NCI-H524 (cell line): ENCODE measurements at regions not wholly inside any gene's neighbourhood (a gene's known extent, or its start where the extent isn't known, plus 50 kb on each side); places are given as distances from the start of the nearest gene placed in this dataset.

Experiments
- DNase-seq, 2 experiments: peaks; one replicate each; lab custom pipeline; 2025; lab: John Stamatoyannopoulos, UW

- no peak for DNase-seq
These were observed 109.1 kb upstream of the BCAT1 start for GRCh38 chr12:25058012-25058411.

GRCh38 chr12:25056486-25057130 lies 107.7 kb upstream of the BCAT1 start:
- no peak for DNase-seq

- no peak for DNase-seq
These were observed 107.1 kb upstream of the BCAT1 start for GRCh38 chr12:25056011-25056410.

GRCh38 chr12:25054783-25055144 lies 105.9 kb upstream of the BCAT1 start:
- DNase-seq = no peak

GRCh38 chr12:25054076-25054782 lies 105.3 kb upstream of the BCAT1 start:
- no peak for DNase-seq

GRCh38 chr12:25052914-25053211 lies 104.0 kb upstream of the BCAT1 start:
- no peak for DNase-seq

- DNase-seq = no peak
These were observed 103.5 kb upstream of the BCAT1 start for GRCh38 chr12:25052196-25052913.

DNA sequence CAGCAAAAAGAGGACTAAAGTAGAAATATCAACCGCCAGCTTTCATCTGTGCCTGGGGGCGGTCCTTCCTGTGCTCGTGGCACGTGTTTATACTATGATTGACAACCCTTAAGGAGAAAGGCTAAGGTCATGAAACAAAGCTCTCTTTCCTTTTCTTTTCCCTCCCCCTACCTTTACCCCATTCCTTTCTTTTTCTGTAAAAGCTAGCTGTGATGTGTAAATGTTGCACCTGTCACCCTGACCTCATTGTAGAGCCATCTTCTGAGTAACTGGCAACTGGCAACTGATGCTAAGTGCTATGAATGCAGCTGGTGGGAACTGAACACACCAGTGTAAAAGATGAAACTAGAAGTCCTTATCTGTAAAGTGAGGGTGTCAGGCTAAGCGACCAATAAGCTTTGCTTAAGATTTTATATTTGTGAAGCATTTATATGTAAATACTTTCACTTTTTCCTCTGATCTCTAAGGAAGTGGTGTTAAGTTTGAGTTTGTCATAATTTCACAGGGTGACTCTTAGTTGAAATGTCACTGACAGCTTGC lies 102.8 kb upstream of the BCAT1 start:
- no peak for DNase-seq

DNA sequence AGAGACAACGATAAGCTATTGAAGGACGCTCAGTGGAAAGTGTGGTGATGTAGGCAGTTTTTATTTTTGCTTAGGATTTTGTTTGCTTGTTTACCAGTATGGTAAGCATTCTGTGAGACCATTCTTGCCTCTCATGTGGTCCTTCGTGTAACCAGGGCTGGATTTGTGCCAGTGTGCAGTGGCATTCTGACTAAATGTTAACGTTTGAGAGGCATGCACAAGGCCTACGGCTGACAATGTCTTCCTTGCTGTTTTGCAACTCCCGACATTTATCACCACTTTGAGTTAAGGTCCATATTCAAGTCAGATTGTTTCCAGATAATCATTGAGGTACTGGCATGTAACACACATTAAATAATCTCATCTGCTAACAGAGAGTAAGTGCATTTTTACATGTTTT lies 102.3 kb upstream of the BCAT1 start:
- DNase-seq = no peak

- no peak for DNase-seq
These were observed 97.0 kb upstream of the BCAT1 start for GRCh38 chr12:25045869-25046268.

GRCh38 chr12:25041006-25041741 lies 92.3 kb upstream of the BCAT1 start:
- no peak for DNase-seq

DNA sequence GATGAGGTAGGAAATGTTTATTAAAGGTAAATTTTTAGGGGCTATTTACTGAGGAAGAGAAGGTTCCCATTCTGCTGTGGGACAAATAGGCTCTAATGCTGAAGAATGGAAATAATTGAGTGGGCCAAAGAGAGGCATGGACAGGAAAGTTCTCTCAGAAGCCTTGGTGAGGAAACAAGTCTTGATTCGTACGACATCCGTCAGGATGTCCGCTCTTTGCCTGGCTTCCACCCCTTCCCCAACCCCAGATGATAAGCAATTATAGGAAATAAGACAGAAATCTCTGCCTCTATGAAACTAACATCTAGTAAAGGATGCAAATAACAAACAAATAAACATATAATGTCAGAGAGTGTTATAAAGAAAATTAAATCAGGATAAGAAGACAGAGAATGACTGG lies 91.7 kb upstream of the BCAT1 start:
- no peak for DNase-seq

- DNase-seq = peak in 1 of 2 experiments; percentile 17
These were observed 85.8 kb upstream of the BCAT1 start for GRCh38 chr12:25034676-25035075.

- no peak for DNase-seq
These were observed 77.1 kb upstream of the BCAT1 start for GRCh38 chr12:25025951-25026490.

- no peak for DNase-seq
These were observed 76.4 kb upstream of the BCAT1 start for GRCh38 chr12:25025260-25025659.

DNA sequence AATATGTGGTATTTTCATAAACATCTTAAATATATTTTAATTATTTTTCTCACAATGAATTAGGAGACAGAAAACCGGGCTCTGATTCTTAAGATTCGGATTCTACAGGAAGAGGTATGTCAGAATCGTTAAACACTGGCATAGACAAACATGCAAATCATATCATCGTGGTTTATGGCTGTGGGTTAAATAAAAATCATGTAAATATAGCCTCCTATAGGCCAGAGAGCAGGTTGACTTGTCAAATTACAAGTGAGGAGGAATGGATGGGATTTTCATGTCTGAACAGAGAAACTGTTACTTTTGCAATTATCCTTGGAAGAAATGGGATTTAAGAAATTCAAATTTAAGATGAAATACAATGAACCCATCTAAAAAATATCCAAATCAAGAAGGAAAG lies 74.9 kb upstream of the BCAT1 start:
- no peak for DNase-seq

DNA sequence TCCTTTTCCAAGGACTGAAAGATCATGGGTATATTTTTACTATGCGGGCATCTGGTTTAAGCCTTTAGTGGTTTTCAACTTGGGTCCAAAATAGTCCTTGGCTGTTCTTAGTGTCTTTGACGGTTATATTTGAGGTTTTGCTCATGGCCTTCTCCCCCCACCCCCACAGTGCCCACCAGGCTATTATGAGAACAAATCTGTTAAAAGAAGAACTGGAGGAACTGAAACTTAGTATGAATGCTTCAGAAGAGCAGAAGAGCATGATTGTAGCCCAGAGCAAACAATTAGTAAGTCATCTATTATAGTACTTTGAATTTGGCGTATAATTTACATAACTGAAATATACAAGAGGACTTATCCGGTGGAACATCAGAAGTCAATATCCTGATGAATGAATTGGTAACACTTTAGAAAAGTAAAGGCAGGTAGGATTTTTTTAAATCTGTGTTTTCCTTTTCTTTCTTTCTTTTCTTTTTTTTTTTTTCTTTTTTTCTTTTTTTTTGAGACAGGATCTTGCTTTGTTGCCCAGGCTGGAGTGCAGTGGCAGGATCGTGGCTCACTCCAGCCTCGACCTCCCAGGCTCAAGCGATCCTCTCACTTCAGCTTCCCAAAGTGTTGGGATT lies 71.8 kb upstream of the BCAT1 start:
- DNase-seq = no peak

GRCh38 chr12:25018146-25018545 lies 69.2 kb upstream of the BCAT1 start:
- no peak for DNase-seq

- DNase-seq = no peak
These were observed 68.4 kb upstream of the BCAT1 start for GRCh38 chr12:25017336-25017735.

- DNase-seq = no peak
These were observed 66.1 kb upstream of the BCAT1 start for GRCh38 chr12:25014961-25015360.

DNA sequence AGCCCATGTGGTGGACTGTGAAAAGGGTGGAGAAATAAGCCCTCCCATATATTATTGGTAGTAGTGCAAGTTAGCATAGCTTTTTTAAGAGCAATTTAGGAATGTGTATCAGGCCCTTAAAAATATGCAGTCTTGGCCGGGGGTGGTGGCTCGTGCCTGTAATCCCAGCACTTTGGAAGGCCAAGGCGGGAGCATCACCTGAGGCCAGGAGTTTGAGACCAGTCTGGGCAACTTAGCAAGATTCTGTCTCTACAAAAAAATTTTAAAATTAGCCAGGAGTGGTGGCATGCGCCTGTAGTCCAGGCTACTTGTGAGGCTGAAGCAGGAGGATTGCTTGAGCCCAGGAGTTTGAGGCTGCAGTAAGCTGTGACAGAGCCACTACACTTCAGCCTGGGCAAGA lies 64.2 kb upstream of the BCAT1 start:
- DNase-seq = no peak
